ENCODE measurements at regions not wholly inside any gene's neighbourhood (a gene's known extent, or its start where the extent isn't known, plus 50 kb on each side); places are given as distances from the start of the nearest gene placed in this dataset.

- peak; percentile 44 for DNase-seq
Observed at GRCh38 chr13:34864671-34865070, 77.4 kb upstream of the NBEA start.

- no peak for DNase-seq
Observed at GRCh38 chr13:34867590-34867989, 74.5 kb upstream of the NBEA start.

DNA sequence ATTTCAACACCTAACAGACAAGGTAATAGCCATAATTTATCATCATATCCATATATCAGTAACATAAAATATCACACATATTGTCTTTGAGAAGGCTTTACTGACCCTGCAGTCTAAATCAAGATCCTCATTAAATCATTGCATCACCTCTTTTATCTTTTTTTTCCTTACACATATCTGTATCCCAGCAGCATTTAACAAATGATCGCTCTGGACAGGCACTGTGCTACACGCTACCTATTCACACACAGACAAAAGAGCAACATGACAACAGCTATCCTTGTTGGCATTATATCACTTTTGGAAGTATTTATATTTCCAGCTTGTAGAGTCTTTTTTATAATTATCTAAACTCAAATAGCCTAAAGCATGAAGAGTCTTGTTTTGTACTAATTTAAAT is 73.3 kb upstream of the NBEA start:
- peak; percentile 4 for DNase-seq

GRCh38 chr13:34869696-34870095 is 72.4 kb upstream of the NBEA start:
- DNase-seq: peak; percentile 69

GRCh38 chr13:34878329-34878728 is 63.7 kb upstream of the NBEA start:
- DNase-seq: no peak

DNA sequence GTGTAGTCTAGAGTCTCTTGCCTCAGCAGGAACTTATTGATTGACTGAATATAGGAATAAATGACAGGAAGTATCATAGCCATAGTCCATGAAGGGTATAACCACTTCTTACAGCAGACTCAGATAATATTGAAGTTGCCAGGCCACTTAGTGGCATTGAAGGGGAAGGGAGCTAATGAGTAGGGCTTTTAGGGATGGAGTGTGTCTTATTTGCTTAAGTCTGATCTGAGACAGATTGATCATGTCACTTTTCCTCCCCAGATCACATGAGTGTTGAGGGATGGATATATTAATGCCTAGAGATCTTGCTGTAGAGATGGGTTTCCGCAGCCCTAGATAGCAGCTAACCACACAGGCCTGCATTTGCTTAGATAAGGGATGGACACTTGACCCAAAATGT is 62.2 kb upstream of the NBEA start:
- no peak for DNase-seq

GRCh38 chr13:34881494-34881893 is 60.6 kb upstream of the NBEA start:
- no peak for DNase-seq

- no peak for DNase-seq
Observed at GRCh38 chr13:34883396-34883795, 58.7 kb upstream of the NBEA start.

- DNase-seq: no peak
Observed at GRCh38 chr13:34884366-34884765, 57.7 kb upstream of the NBEA start.

DNA sequence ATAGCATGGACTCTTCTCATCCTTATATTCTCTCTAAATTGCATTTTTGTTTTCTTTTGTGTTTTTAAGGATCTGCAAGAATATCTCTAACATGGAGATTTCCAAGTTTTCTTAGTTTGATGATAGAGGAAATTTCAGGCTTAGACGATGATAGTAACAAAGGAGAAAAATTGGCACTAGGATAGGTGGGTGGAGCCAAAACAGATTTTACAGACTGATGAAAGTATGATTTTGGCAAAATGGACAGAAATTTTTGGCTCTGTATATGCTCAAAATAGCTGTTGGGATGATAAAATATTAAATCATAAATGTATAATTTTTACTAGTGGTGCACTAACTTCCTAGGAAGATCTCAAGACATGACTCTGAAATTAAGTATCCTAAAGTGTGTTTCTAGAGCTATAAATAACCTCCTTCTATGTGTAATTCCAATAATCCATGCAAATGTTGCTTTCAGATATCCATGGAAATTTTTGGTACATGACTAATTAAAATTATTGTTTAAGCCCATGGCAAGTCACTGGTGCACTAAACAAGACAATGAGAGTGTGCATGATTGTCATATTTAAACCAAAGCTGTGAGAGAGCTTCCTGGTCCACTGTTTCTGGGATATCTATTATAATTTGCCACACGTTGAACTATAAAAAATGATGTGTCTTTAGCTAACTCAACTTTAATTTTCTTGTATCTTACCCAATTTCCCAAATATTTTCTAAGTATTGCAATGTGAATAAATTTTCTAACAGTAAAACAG is 55.8 kb upstream of the NBEA start:
- DNase-seq: no peak

GRCh38 chr13:34886987-34887386 is 55.1 kb upstream of the NBEA start:
- no peak for DNase-seq
